CD4-positive, alpha-beta T cell treated with Interleukin-6 at 100 ng/mL for 8 hours (primary cell): ENCODE measurements at regions not wholly inside any gene's neighbourhood (a gene's known extent, or its start where the extent isn't known, plus 50 kb on each side); places are given as distances from the start of the nearest gene placed in this dataset.
"Not testable (repeated sequence)": the region's sequence is repeated elsewhere in the genome, so short reads cannot be mapped to it uniquely, and the experiment has no call there.

Experiments used
- DNase-seq: peaks from one replicate; pipeline ENCODE4 v3.0.0-alpha.2; 2020; ENCODE audit warnings: mixed read lengths, low spot score

DNA sequence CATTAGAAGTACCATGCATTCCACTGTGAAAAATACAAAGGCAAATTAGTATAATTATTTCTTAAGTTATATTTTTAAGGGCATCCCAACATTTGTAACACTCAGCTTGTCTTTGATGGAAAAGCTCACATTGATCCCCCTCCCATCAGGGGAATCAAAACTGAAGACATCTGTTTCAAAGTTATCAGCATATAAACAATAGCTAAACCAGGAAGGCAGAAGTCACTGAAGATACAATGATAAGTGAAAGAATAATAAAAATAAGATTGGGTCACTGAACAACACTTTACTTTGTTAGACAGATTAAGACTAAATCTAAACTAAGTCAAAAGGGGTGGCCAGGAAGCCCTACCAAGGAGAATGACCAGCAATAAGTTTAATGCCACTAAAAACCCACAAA is 801.9 kb upstream of the ACO1 start:
- DNase-seq, result no peak

DNA sequence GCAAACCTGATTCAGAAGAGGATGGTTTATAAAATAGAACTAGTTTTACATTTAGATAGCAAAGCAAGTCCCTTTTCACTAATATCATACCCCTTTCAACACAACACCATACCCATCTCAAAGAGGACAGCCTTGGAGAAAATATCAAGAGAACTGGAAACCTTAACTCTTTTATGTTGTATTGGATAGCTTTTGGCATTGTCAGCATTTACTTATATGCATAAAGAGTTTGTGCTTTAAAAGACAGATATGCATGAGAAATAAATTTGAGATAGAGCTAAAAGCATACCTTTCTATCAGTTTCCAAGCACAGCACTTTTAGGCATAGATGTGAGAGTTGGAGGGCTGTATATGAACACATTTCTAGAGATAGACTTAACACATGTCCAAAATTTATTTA is 799.3 kb upstream of the ACO1 start:
- no peak for DNase-seq

DNA sequence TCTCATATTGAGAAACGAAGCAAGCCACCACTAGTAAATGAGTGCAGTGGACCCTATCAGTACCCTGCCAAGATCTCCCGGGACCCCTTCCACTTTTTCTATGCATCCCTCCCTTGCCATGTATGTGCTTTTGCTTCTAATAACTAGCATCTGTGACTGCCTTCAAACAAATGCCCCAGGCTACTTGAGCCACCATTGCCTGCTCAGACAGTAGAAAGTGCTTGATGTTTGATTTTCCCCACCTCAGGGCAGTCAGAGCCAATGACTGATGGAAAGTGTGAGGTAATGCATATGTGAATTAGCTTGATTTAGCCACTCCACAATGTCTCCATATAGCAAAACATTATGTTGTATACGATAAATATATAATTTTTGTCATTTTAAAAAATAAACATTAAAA is 797.3 kb upstream of the ACO1 start:
- DNase-seq, result no peak

DNA sequence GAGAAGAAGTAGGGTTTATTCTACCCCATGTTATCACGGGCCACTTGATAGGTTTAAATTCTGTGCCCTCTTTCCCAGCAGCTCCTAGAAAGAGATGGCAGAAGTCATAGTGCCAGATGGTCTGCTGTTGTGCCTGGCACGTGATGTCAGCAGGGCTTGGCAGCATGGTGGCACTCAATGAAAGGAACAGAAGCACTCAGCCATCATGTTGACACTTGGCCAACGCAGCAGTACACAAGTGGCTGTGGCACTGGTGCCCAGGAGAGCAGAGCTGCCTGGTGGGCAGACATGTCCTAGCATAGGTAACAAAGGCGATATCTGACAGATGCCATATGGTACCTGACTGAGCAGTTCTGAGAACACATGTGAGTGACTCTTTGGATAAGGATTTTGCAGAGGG is 796.4 kb upstream of the ACO1 start:
- no peak for DNase-seq

DNA sequence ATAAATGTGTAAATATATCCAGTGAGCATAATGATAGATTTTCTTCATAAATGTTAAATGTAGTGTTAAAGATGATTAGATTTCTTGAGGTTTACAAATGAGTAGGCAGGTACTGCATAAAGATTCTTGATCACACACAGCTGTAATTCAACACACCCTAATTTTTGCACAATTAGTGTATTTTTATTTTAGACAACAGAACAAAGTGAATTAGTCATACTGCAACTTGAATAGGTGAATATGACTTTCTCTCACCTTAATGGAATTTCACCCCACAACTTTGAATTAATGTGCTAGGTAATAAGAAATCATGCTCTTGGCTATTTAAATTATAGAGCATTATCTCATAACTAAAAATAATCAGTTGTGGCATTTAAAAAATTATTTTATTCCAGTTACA is 795.7 kb upstream of the ACO1 start:
- no peak for DNase-seq

DNA sequence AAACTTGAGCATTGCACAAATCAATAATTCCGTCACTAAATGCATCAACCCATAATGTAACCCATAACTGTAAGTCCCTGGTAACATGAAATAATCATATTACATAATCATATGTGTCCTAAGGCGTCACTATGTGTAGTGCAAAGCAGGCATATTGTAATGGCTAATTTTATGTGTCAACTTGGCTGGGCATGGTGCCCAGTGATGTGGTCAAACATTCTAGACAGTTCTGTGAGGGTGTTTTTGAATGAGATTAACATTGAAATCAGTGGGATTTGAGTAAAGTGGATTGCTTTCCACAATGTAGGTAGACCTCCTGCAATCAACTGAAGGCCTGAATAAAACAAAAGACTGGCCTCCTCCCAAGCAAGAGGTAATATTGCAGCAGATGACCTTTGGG is 794.4 kb upstream of the ACO1 start:
- DNase-seq, result no peak

DNA sequence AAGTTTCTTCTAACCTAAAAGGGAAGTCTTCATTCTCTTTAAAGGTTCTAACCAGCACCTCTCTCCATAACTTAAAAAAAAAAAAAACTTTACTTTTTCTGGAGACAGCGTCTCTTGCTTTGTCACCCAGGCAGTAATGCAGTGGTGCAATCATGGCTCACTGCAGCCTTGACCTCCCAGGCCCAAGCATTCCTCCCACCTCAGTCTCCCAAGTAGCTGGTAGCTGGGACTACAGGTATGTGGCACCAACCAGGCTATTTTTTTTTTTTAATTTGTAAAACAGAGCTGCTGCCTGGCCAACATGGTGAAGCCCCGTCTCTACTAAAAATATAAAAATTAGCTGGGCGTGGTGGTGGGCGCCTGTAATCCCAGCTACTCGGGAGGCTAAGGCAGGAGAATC is 787.4 kb upstream of the ACO1 start:
- not testable (repeated sequence) for DNase-seq

DNA sequence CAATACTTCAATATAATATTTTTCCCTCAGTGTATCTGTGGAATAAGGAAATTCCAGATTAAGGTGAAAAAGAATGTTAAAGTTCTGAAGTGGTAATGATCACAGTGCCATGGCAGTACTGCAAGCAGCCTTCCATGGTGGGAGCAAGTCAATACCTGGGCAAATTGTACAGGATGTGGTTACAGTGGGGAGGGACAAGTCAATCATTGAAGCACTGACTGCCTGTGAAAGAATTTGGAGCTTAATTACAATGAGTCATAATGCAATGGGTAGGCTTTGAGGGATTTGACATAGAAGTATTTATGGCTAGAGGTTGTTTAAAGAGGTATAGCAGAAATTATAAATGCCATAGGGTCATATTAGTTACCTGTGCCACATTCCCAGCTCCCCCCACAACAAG is 786.5 kb upstream of the ACO1 start:
- peak; percentile 3 for DNase-seq

DNA sequence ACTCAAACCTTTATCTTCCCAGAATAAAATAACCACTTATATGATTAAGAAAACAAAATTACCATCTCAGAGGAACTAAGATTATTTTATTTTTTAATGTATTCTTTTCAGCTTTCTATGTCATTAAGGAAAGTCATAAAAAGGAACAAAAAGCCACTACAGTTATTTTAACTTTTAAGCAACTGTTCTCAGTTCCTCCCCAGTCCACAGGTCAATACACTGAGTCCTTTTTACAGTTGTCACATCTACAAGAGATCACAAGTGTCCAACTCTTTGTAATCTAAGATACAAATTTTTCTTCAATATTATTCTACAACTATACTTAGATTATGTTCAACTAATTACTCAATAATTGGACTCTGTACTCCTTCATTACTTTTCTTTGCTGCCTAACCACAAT is 782.8 kb upstream of the ACO1 start:
- DNase-seq, result no peak

DNA sequence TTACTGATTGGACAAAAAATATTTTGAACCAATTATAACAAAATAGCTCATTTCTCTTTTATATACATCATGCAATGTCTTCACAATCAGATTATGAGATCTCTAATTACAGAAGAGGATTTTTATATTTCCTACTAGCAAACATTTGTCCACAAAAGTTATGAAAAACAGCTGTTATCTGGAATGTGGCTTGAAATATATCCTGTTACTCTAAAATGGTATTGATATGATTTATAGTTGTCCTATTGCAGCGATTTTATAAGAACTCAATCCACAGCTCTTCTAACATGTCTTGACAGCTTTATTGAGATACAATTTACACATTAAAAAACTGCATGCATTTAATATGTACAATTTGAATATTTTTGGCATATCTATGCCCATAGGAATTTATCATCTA is 779.9 kb upstream of the ACO1 start:
- no peak for DNase-seq

DNA sequence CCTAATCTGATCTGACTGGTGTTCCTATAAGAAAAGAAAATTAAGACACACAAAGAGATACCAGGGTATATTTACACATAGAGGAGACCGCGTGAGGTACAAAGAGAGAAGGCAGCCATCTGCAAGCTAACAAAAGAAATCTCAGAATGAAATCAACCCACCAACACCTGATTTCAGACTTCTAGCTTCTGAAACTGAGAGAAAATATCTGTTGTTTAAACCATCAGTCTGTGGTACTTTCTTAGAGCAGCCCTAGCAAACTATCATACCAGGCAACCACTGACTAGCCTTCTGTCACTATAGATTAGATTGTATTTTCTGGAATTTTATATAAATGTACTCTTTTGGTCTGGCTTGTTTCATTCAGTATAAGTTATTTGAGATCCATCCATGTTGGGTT is 779.3 kb upstream of the ACO1 start:
- no peak for DNase-seq

DNA sequence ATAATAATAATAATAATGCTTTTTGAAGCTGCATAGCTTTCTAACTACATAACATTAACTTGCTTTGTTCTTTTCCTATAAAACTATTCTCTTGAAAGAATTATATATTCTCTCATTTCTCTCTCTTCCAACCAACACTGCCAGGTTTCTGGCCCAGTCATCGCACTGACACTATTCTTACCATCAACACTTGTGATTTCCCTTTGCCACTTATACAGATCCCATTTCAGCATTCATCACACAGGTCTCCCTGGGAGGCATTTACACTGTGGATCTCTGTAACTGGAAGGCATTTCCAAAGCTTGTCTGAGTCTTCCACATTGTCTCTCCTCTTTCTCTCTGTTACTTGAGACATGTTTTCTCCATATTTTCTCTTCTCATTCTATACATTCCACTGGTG is 777.8 kb upstream of the ACO1 start:
- no peak for DNase-seq

DNA sequence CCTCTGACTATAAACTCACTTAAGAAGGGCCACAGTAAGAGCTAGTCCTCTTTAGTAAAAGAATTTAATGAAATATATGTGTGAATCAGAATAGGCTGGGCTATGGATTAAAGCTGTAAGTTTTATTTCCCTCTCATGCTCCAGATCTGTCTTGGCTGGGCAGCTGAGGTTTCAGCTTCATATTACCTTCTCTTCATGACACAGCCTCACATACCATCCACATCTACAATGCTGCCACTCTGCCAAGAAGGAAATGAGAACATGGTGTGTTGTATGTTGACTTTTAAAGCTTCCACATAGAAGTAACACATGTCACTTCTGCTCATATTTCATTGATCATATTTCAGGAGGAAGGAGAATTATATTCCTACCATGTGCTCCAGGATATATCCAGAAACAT is 776.0 kb upstream of the ACO1 start:
- no peak for DNase-seq

DNA sequence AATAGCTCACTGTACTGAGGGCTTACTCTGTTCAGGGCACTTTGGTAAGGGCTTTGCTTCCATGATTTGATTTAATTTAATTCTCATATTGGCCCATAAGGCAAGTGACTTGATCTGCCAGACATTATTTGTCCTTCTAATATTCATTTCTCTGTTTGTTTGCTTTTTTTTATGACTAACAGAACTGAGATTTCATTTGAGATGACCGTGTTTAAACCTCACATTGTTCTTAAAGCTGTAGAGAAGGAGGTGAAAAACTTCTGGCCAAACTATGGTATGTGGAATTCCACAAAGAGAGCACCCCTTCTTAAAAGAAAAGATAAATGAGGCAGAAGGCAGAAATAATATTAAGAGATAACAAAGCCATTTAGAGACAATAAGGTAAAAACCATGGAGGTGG is 775.6 kb upstream of the ACO1 start:
- DNase-seq, result no peak

DNA sequence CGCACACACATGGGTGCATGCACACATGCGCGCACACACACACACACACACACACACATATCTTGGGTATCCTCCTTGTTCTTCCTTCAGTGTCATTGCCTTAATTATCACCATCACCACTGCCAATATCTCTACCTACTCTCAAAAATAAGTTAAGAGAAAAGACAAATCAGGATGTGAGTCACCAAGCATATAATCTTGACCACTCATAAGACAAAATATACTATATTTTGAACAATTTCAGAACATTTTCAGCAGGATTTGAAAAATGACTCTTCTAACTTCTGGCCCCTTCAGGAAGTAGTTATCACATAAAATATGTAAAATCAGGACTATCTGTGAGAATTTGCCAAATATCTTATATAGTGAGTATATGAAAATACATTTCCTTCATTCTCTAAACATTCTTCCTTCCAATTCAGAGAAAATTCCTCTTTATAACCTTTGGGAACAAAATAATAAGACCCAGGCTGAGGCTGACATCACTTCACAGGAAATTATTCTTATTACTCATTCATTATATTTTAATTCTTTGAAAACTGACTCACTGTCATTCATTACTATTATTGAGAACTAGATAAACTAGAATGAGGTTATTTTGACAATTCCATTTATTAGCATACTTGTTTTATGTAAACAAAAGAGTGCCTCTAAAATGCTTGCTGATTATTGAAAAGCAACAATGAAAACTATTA is 772.0 kb upstream of the ACO1 start:
- no peak for DNase-seq

DNA sequence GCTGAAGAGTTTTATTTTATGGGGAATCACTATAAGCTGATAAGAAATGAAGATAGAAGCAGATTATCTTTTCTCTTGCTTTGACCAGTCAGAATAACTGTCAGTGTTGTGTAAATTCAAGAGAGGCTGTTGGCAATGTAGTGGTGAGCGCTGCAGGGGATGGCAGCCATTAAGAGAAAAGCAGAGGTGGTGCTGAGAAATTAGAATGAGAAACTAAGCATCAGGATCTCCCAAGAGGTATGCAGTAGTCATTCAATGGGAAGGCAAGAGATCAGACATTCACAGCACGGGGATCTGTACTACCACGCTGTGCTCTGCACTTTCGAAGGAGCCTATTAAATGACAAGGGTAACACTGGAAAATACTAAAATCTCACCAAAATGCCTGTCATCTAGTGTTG is 768.5 kb upstream of the ACO1 start:
- no peak for DNase-seq

DNA sequence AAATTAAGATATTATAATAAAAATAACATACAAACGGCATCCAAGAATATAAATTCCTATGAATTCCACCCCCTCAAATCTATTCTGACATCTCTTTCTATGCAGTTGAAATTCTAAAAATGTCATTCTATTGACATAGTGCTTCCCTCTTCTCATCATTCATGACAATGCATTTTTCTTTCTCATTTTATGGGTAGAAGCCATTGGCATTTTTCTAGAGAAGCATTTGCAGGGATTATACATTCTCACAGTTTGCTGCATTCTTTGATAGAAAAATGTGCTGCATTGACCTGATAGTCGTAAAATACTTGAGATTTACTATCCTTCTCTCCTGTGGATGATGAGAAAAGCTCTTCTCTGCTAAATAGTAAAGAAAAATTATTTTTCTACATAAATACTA is 760.9 kb upstream of the ACO1 start:
- DNase-seq, result no peak

DNA sequence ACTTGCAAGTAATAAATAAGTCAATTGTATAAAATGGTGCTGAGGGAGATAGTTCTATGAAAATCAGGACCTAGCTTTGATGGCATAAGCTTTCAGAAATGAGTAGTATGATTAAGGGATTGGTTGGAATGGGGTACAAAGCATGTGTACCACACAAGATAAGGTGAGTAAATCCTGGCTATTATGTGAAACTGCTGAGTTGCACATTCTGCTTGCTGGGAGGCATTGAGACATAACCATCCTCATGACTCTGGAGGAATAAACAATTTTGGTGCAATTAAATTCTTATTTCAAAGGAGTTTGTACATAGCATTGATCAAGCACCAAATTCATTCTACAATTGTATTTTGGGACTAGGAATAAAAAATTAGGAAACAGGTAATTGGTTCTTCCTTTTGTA is 755.2 kb upstream of the ACO1 start:
- DNase-seq, result no peak

DNA sequence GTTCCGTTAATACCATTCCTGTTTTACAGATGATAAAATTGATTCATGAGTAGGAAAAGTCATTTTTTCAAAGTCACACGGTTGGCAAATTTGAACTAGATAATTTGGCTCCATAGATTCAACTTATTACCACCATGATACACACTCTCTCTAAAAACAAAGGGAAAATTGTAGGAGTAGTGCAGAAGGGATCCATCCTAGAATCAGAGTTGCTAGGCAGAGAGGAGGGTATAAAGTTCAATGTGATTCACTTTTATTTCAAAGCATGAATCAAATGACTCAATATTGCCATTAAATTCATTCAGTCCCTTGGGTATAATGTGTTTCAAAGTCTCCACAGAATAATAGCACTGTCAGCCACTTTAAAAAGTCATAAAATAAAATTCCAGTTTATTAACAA is 747.2 kb upstream of the ACO1 start:
- no peak for DNase-seq

DNA sequence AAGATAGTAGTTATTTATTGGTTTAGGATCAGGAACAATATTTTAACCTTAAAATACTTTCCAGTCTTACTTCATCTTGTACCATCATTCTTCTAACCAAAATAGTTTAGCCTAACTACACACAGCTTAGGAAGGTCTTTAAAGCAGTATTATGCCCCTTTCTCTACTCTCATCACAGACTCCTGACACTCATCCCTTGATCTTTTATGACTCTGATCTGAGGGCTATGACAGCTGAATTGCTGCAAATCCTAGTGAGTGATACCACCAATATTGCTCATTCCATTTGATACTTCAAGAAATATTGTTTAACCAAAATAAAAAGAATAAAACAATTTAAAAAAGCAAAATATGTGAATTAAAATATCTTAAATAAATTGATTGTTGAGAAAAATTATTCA is 746.6 kb upstream of the ACO1 start:
- no peak for DNase-seq

DNA sequence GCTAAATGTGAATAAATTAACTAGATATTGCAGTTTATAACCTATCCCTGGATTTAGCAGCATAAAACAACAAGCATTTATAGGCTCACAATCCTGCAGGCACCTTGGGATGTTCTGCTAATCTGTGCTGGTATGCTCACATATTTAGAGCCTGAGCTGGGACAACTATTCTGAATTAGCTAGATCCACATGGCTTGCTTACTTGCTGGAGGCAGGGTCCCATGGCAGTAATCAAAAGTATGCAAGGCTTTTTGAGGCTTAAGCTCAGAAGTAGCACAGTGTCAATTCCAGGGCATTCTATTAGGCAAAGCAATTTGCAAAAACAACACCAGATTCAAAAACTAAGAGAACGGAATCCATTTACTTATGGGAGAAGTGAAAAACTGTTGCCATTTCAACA is 745.0 kb upstream of the ACO1 start:
- DNase-seq, result no peak

DNA sequence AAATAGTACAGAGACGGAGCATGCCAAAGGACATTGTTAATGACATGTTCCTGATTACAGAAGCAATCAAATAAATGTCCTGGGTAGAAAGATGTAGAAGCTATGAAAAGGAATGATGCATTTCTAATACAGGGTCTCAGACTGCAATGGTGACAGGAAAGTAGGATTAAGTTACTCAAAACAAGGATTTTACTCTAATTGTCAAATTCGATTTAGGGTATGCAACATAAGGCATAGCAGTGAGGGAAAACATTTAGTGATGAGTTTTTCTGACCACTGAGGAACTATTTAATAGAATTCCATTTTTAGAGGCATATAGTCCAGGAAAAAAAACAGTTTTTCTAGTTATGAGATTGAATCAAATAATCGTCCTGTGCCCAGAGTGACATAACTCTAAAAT is 715.1 kb upstream of the ACO1 start:
- DNase-seq, result no peak

DNA sequence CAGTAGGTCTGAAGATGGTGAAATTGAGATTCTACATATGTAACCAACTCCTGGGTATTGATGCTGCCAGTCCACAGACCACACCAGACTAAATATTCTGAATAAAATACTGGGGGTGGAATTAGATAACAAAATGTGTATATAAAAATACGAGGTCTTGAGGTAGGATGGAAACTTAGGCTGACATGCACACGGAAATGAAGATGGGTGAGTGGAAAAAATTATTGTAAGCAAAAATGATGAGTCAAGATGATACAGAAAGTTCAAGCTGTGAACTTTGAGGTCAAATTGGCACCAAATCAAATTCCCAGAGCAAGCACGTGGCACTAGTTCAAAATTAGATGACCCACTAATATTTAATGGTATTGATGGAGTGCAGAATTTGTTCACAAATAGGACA is 713.4 kb upstream of the ACO1 start:
- no peak for DNase-seq

DNA sequence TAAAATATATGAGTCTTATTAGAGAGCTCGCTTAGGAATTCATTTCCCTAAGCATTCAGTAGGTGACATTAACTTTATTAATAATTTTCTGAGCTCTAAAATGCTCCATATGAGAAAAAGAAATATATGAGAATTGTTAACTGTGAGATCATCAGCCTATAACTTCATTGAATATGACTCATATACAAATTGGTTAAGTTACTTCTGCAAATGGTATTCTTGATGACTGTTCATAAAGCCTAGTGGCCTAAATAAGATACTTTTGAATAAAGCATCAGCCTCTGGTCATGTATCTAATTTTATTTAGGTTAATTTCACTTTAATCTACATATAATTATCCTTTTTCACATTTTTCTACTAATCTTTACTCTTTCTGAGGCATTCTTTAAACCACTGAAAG is 710.2 kb upstream of the ACO1 start:
- DNase-seq, result no peak

DNA sequence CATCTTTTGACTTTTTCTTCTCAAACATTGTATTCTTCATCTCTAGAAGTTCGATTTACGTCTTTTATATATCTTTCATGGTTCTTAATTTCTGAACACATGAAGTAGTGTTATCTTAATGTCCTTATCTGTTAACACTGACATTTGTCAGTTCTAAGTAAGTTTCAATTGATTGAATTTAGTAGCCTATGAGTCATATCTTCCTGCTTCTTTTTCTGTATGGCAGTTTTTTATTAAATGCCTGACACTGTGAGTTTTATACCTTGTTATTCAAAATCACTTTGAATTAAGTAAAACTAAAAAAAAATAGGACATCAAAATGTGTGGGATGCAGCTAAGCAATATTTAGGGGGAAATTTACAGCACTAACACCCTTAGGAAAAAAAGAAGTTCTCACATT is 707.0 kb upstream of the ACO1 start:
- DNase-seq, result no peak
